Muscle layer of colon (tissue), 2 donors: ENCODE measurements at regions not wholly inside any gene's neighbourhood (a gene's known extent, or its start where the extent isn't known, plus 50 kb on each side); places are given as distances from the start of the nearest gene placed in this dataset.

Experiments used
- H3K27ac ChIP-seq: one replicate; pipeline ENCODE4 v1.7.0; 2013; ENCODE audit warnings: low read depth, mild to moderate bottlenecking, low read length, moderate library complexity
- H3K27me3 ChIP-seq, 2 donors: one replicate each; pipeline ENCODE4 v1.7.0; 2013; ENCODE audit warnings: low read length in 2 of 2, mild to moderate bottlenecking in 2 of 2; ENCODE audit not compliant: insufficient read depth in 2 of 2, control insufficient read depth in 1 of 2
- H3K36me3 ChIP-seq: one replicate; pipeline ENCODE4 v1.7.0; 2013; ENCODE audit warnings: mild to moderate bottlenecking, low read length; ENCODE audit not compliant: insufficient read depth
- H3K4me1 ChIP-seq: one replicate; pipeline ENCODE4 v1.7.0; 2013; ENCODE audit warnings: mild to moderate bottlenecking, low read length; ENCODE audit not compliant: insufficient read depth
- H3K4me3 ChIP-seq, 2 donors: one replicate each; pipeline ENCODE4 v1.7.0; 2013; ENCODE audit warnings: low read length in 2 of 2, low read depth in 1 of 2, mild to moderate bottlenecking in 1 of 2, moderate library complexity in 1 of 2
- H3K9ac ChIP-seq: one replicate; pipeline ENCODE4 v1.7.0; 2013; ENCODE audit warnings: low read length
- H3K9me3 ChIP-seq: one replicate; pipeline ENCODE4 v1.7.0; 2013; ENCODE audit warnings: mild to moderate bottlenecking, low read length
- donor health status: abdominal sarcoma.
- donor health status: Adenocarcinoma of cecum.

GRCh38 chr4:173697840-173698239 lies 167.8 kb upstream of the HAND2 start:
- peaks cover 7% of the 10 kb centered on the region for H3K4me1 ChIP-seq
- H3K4me3 ChIP-seq, result no peak overlapping the region
- H3K9ac ChIP-seq, result no peak overlapping the region
- no peaks in the 10 kb centered on the region for H3K36me3 ChIP-seq
- no peak overlapping the region for H3K27ac ChIP-seq
- H3K9me3 ChIP-seq, result no peaks in the 10 kb centered on the region
- H3K27me3 ChIP-seq, result no peaks in the 10 kb centered on the region

DNA sequence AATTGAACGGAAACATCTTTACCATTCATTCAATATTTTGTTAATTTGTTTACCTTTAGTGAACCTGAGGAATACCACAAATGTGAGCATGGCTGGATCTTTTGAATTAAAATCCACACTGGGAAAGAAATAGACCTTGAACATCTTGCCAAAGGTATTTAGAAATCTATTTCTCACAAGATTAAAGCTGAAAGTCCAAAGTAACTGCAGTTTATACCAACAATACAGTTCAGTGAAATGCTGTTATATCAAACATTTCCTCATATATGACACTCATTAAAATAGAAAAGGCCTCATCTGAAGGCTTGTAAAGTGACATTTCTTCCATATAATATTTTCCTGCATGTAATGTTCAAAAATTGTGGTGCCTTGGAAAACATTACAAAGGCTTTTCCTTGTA lies 166.5 kb upstream of the HAND2 start:
- no peak overlapping the region for H3K27ac ChIP-seq

GRCh38 chr4:173696011-173696410 lies 166.0 kb upstream of the HAND2 start:
- no peaks in the 10 kb centered on the region for H3K9me3 ChIP-seq

More for the DNA sequence above, 166.5 kb upstream of the HAND2 start:
- Histone ChIP-seq H3K4me1 (peaks cover 7% of the 10 kb centered on the region), H3K36me3 (no peaks in the 10 kb centered on the region), H3K27me3 (no peaks in the 10 kb centered on the region), H3K9me3 (no peaks in the 10 kb centered on the region), H3K4me3 (no peak overlapping the region), H3K9ac (no peak overlapping the region)

DNA sequence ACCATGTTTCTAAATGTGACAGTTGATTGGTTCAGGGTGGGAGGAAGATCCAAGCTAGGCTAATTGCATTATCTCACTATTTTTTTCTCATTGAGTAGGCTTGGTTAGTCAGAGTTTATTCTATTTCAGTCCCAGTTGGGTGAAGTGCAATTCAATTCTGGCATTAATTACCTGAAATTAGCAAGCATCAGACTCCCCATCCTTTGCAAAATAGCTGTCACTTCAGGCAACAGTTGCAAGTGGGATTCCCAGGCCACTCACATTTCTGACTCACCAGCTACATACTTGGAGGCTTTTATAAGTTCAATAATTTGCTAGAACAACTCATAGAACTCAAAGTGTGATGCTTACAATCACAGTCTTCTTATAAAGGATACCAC lies 155.8 kb upstream of the HAND2 start:
- no peak overlapping the region for H3K27ac ChIP-seq
- H3K9me3 ChIP-seq, result no peaks in the 10 kb centered on the region
- peaks cover 11% of the 10 kb centered on the region for H3K4me1 ChIP-seq
- no peaks in the 10 kb centered on the region for H3K36me3 ChIP-seq
- H3K4me3 ChIP-seq, result no peak overlapping the region
- H3K9ac ChIP-seq, result no peak overlapping the region
- H3K27me3 ChIP-seq, result no peaks in the 10 kb centered on the region

More at GRCh38 chr4:173696011-173696410, 166.0 kb upstream of the HAND2 start:
- no peaks in the 10 kb centered on the region for H3K36me3 ChIP-seq
- no peaks in the 10 kb centered on the region for H3K27me3 ChIP-seq
- peaks cover 7% of the 10 kb centered on the region for H3K4me1 ChIP-seq
- H3K4me3 ChIP-seq, result no peak overlapping the region
- H3K27ac ChIP-seq, result no peak overlapping the region
- H3K9ac ChIP-seq, result no peak overlapping the region

- Histone ChIP-seq H3K27ac (no peak overlapping the region), H3K9ac (no peak overlapping the region), H3K36me3 (no peaks in the 10 kb centered on the region), H3K9me3 (no peaks in the 10 kb centered on the region), H3K4me1 (peaks cover 11% of the 10 kb centered on the region), H3K4me3 (no peak overlapping the region), H3K27me3 (no peaks in the 10 kb centered on the region)
Measured at GRCh38 chr4:173685165-173685830, 155.3 kb upstream of the HAND2 start.

DNA sequence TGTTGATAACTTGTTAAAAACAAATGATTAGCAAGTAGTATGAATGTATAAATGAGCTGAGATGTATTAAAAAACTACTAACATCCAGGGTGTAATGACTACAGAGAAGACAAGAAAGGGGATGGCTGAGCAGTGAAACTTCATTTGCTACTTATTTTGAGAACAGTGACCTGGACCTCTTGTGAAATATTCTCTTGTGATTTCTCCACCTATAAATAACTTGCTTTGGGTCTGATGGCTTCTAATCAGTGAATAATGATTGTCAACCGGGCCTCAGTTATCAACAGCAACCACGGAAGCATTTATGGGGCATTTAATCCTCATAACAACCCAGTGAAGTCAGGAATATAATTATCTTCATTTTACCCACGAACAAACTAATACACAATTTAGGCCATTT lies 154.2 kb upstream of the HAND2 start:
- Histone ChIP-seq H3K27me3 (no peaks in the 10 kb centered on the region), H3K4me3 (no peak overlapping the region), H3K27ac (no peak overlapping the region), H3K36me3 (no peaks in the 10 kb centered on the region), H3K9ac (no peak overlapping the region), H3K9me3 (no peaks in the 10 kb centered on the region), H3K4me1 (peaks cover 11% of the 10 kb centered on the region)

GRCh38 chr4:173682609-173683008 lies 152.6 kb upstream of the HAND2 start:
- no peak overlapping the region for H3K4me3 ChIP-seq
- no peak overlapping the region for H3K27ac ChIP-seq
- no peaks in the 10 kb centered on the region for H3K27me3 ChIP-seq
- H3K9ac ChIP-seq, result no peak overlapping the region
- H3K9me3 ChIP-seq, result no peaks in the 10 kb centered on the region
- H3K4me1 ChIP-seq, result peaks cover 11% of the 10 kb centered on the region
- H3K36me3 ChIP-seq, result no peaks in the 10 kb centered on the region

DNA sequence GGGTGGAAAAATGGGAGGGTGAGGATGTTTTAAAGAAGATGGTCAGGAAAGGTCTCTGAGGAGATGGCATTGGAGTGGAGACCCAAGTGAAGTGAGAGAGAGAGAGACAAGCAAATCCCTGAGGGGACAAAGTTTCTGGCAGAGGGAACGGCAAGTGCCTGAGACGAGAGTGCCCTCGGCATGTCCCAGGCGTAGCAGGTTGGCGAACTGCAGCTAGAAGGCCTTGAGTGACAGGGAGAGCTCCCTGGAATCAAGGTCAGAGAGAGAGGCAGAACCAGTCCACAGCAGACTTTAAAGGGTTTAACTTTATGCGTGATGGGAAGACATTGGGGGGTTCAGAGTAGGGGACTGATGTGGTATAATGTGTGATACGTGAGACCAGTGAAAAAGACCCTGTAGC lies 150.2 kb upstream of the HAND2 start:
- Histone ChIP-seq H3K9ac (no peak overlapping the region), H3K36me3 (no peaks in the 10 kb centered on the region), H3K4me3 (no peak overlapping the region), H3K27ac (no peak overlapping the region), H3K4me1 (peaks cover 7% of the 10 kb centered on the region), H3K9me3 (no peaks in the 10 kb centered on the region), H3K27me3 (no peaks in the 10 kb centered on the region)

DNA sequence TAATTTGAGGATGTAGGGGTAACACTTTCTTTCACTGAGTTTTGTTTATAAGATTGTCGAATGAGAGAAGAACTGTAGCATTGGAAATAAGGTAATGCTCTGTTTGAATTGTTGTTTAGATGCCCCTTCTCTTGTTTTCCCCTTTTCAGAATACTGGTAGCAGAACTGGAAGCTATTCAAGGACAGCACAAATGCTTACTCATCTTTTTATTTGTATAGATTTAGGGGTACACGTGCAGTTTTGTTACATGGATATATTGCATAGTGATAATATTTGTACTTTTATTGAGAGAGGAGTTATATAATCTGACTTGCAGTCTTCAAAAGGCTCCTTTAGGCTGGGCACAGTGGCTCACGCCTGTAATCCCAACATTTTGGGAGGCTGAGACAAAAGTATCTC lies 145.4 kb upstream of the HAND2 start:
- no peak overlapping the region for H3K27ac ChIP-seq
- H3K36me3 ChIP-seq, result no peaks in the 10 kb centered on the region
- H3K4me3 ChIP-seq, result no peak overlapping the region
- H3K9ac ChIP-seq, result no peak overlapping the region
- H3K9me3 ChIP-seq, result no peaks in the 10 kb centered on the region
- no peaks in the 10 kb centered on the region for H3K27me3 ChIP-seq
- H3K4me1 ChIP-seq, result no peaks in the 10 kb centered on the region

DNA sequence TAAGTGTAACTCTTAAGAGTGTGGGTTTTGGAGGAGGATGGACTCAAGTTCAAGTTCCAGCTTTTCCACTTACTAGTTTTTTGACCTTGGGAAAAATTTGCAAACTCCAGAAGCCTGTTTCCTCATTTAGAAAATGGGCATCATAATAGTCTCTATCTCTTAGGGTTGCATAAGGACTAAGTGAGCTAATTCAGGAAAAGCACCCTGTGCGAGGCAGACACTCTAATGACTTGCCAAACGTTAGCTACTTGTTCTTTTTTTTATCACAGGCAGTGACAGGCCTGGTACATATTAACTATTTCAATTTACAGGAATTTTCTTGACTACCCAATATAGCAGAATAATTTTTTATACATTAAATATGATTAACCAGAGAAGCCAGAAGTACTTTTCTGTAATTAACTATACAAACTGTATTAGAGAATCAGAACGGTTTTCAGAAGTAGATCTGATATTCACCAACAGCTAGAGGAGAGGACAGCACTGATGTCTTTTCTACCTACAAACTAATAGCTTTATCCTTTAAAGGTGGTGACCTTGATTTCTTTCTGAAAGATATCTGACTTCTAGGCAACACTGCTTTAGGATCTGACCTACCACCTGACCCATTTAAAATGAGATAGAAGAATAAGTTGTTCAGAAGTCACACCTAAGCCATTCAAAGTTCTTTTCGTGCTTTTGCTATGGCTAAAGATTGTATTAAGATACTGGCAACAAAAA lies 139.6 kb upstream of the HAND2 start:
- H3K4me3 ChIP-seq, result no peak overlapping the region
- H3K4me1 ChIP-seq, result no peaks in the 10 kb centered on the region
- no peak overlapping the region for H3K9ac ChIP-seq
- H3K36me3 ChIP-seq, result no peaks in the 10 kb centered on the region
- H3K27me3 ChIP-seq, result no peaks in the 10 kb centered on the region
- H3K9me3 ChIP-seq, result no peaks in the 10 kb centered on the region
- H3K27ac ChIP-seq, result no peak overlapping the region

DNA sequence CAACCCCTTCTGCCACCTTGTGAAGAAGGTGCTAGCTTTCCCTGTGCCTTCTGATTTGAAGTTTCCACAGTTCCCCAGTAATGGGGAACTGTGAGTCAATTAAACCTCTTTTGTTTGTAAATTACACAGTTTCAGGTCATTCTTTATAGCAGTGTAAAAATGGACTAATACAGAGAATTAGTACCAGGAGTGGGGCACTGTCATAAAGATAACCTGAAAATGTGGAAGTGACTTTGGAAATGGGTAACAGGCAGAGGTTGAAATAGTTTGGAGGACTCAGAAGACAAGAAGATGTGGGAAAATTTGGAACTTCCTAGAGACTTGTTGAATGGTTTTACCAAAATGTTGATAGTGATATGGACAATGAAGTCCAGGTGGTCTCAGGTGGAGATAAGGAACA lies 131.0 kb upstream of the HAND2 start:
- no peak overlapping the region for H3K4me3 ChIP-seq
- H3K36me3 ChIP-seq, result no peaks in the 10 kb centered on the region
- H3K9ac ChIP-seq, result no peak overlapping the region
- H3K27ac ChIP-seq, result no peak overlapping the region
- H3K9me3 ChIP-seq, result no peaks in the 10 kb centered on the region
- no peaks in the 10 kb centered on the region for H3K4me1 ChIP-seq
- H3K27me3 ChIP-seq, result no peaks in the 10 kb centered on the region

DNA sequence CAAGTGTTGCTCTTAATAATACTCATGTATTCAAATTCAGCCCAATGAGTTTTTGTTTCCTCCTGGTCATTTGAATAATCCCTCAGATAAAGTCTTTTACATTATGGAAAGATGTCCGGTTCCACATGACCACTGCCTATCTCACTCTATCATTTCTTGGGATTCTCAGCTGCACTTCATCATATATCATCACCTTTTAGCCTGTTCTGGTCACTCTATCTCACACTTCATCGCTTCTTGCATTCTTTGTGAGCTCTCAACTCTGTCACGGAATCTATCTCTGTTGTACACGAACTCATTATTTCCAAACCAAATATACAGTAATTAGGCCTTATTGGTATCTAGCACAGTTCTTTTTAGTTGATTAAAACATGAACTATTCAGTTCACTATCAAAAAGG lies 126.9 kb upstream of the HAND2 start:
- Histone ChIP-seq H3K9me3 (peaks cover 3% of the 10 kb centered on the region), H3K27ac (no peak overlapping the region), H3K27me3 (no peaks in the 10 kb centered on the region), H3K36me3 (no peaks in the 10 kb centered on the region), H3K4me3 (no peak overlapping the region), H3K9ac (no peak overlapping the region), H3K4me1 (peaks cover 12% of the 10 kb centered on the region)
